ENCODE measurements at regions not wholly inside any gene's neighbourhood (a gene's known extent, or its start where the extent isn't known, plus 50 kb on each side); places are given as distances from the start of the nearest gene placed in this dataset.
A peak's percentile ranks its signal among the peaks of the same experiment; 100 is the strongest.
"Not testable (repeated sequence)": the region's sequence is repeated elsewhere in the genome, so short reads cannot be mapped to it uniquely, and the experiment has no call there.

GRCh38 chr12:11986165-11986564 lies 84.6 kb upstream of the BCL2L14 start:
- no peak for ATAC-seq (replicated peaks; ENCODE audit: extremely low read depth, poor library complexity, severe bottlenecking)
- no peaks in the 10 kb centered on the region for H3K9me3 Mint-ChIP-seq
- DNase-seq (ENCODE audit: low spot score in 2 of 2): no peak
- no peaks in the 10 kb centered on the region for H3K36me3 Mint-ChIP-seq (ENCODE audit: insufficient read depth)
- H3K4me3 Mint-ChIP-seq: no peak overlapping the region
- H3K27ac Mint-ChIP-seq (ENCODE audit: low read depth): no peak overlapping the region
- H3K27me3 Mint-ChIP-seq: no peaks in the 10 kb centered on the region
- peaks cover 24% of the 10 kb centered on the region for H3K4me1 Mint-ChIP-seq

GRCh38 chr12:11987901-11988300 lies 82.8 kb upstream of the BCL2L14 start:
- Mint-ChIP-seq H3K36me3 (ENCODE audit: insufficient read depth) (no peaks in the 10 kb centered on the region), H3K4me3 (no peak overlapping the region), H3K27me3 (no peaks in the 10 kb centered on the region), H3K9me3 (peaks cover 5% of the 10 kb centered on the region), H3K4me1 (peaks cover 12% of the 10 kb centered on the region), H3K27ac (ENCODE audit: low read depth) (no peak overlapping the region)
- ATAC-seq (replicated peaks; ENCODE audit: extremely low read depth, poor library complexity, severe bottlenecking) (no peak), DNase-seq (ENCODE audit: low spot score in 2 of 2) (no peak)

GRCh38 chr12:11991604-11992003 lies 79.1 kb upstream of the BCL2L14 start:
- no peaks in the 10 kb centered on the region for H3K4me1 Mint-ChIP-seq

GRCh38 chr12:11992515-11992914 lies 78.2 kb upstream of the BCL2L14 start:
- no peak for DNase-seq (ENCODE audit: low spot score in 2 of 2)
- Mint-ChIP-seq H3K4me3 (no peak overlapping the region), H3K4me1 (no peaks in the 10 kb centered on the region), H3K27me3 (no peaks in the 10 kb centered on the region), H3K27ac (ENCODE audit: low read depth) (no peak overlapping the region), H3K36me3 (ENCODE audit: insufficient read depth) (no peaks in the 10 kb centered on the region), H3K9me3 (peaks cover 10% of the 10 kb centered on the region)
- no peak for ATAC-seq (replicated peaks; ENCODE audit: extremely low read depth, poor library complexity, severe bottlenecking)

More at GRCh38 chr12:11991604-11992003, 79.1 kb upstream of the BCL2L14 start:
- H3K27me3 Mint-ChIP-seq: no peaks in the 10 kb centered on the region
- no peaks in the 10 kb centered on the region for H3K36me3 Mint-ChIP-seq (ENCODE audit: insufficient read depth)
- H3K27ac Mint-ChIP-seq (ENCODE audit: low read depth): no peak overlapping the region
- DNase-seq (ENCODE audit: low spot score in 2 of 2): no peak
- ATAC-seq (replicated peaks; ENCODE audit: extremely low read depth, poor library complexity, severe bottlenecking): no peak
- H3K4me3 Mint-ChIP-seq: no peak overlapping the region
- H3K9me3 Mint-ChIP-seq: peaks cover 10% of the 10 kb centered on the region

- H3K9me3 Mint-ChIP-seq; H3K36me3 Mint-ChIP-seq (ENCODE audit: insufficient read depth); H3K4me3 Mint-ChIP-seq; H3K27me3 Mint-ChIP-seq: not testable (repeated sequence)
- ATAC-seq (replicated peaks; ENCODE audit: extremely low read depth, poor library complexity, severe bottlenecking): peak; percentile 88
- peaks cover 24% of the 10 kb centered on the region for H3K4me1 Mint-ChIP-seq
- H3K27ac Mint-ChIP-seq (ENCODE audit: low read depth): peak overlapping the region; percentile 64
- DNase-seq (ENCODE audit: low spot score in 2 of 2): peak in 1 of 2 donors; percentile 43
These were observed 72.3 kb upstream of the BCL2L14 start for GRCh38 chr12:11998307-11998943.

GRCh38 chr12:11998944-11999315 lies 71.8 kb upstream of the BCL2L14 start:
- no peak for ATAC-seq (replicated peaks; ENCODE audit: extremely low read depth, poor library complexity, severe bottlenecking)
- H3K4me3 Mint-ChIP-seq: peak overlapping the region; percentile 28
- peak overlapping the region; percentile 64 for H3K27ac Mint-ChIP-seq (ENCODE audit: low read depth)

GRCh38 chr12:12003609-12004008 lies 67.1 kb upstream of the BCL2L14 start:
- H3K9me3 Mint-ChIP-seq: no peaks in the 10 kb centered on the region
- peaks cover 7% of the 10 kb centered on the region for H3K36me3 Mint-ChIP-seq (ENCODE audit: insufficient read depth)
- ATAC-seq (replicated peaks; ENCODE audit: extremely low read depth, poor library complexity, severe bottlenecking) (no peak), DNase-seq (ENCODE audit: low spot score in 2 of 2) (no peak)
- H3K4me1 Mint-ChIP-seq: peaks cover 40% of the 10 kb centered on the region
- H3K27ac Mint-ChIP-seq (ENCODE audit: low read depth): no peak overlapping the region
- H3K4me3 Mint-ChIP-seq: no peak overlapping the region
- H3K27me3 Mint-ChIP-seq: no peaks in the 10 kb centered on the region

More at GRCh38 chr12:11998944-11999315, 71.8 kb upstream of the BCL2L14 start:
- peaks cover 24% of the 10 kb centered on the region for H3K4me1 Mint-ChIP-seq
- H3K27me3 Mint-ChIP-seq: no peaks in the 10 kb centered on the region
- no peak for DNase-seq (ENCODE audit: low spot score in 2 of 2)
- H3K36me3 Mint-ChIP-seq (ENCODE audit: insufficient read depth): peaks cover 1% of the 10 kb centered on the region
- peaks cover 5% of the 10 kb centered on the region for H3K9me3 Mint-ChIP-seq

GRCh38 chr12:12004524-12004923 lies 66.2 kb upstream of the BCL2L14 start:
- Mint-ChIP-seq H3K9me3 (no peaks in the 10 kb centered on the region), H3K36me3 (ENCODE audit: insufficient read depth) (peaks cover 7% of the 10 kb centered on the region), H3K4me3 (no peak overlapping the region), H3K4me1 (peaks cover 40% of the 10 kb centered on the region), H3K27ac (ENCODE audit: low read depth) (no peak overlapping the region), H3K27me3 (no peaks in the 10 kb centered on the region)
- ATAC-seq (replicated peaks; ENCODE audit: extremely low read depth, poor library complexity, severe bottlenecking) (no peak), DNase-seq (ENCODE audit: low spot score in 2 of 2) (no peak)

GRCh38 chr12:12007001-12007712 lies 63.6 kb upstream of the BCL2L14 start:
- Mint-ChIP-seq H3K4me3 (peak overlapping the region; percentile 86), H3K9me3 (no peaks in the 10 kb centered on the region), H3K27me3 (no peaks in the 10 kb centered on the region), H3K36me3 (ENCODE audit: insufficient read depth) (peaks cover 8% of the 10 kb centered on the region), H3K27ac (ENCODE audit: low read depth) (peak overlapping the region; percentile 97), H3K4me1 (peaks cover 61% of the 10 kb centered on the region)
- no peak for ATAC-seq (replicated peaks; ENCODE audit: extremely low read depth, poor library complexity, severe bottlenecking)
- DNase-seq (ENCODE audit: low spot score in 2 of 2): no peak

- H3K27ac Mint-ChIP-seq (ENCODE audit: low read depth): peak overlapping the region; percentile 97
- no peaks in the 10 kb centered on the region for H3K27me3 Mint-ChIP-seq
- peaks cover 61% of the 10 kb centered on the region for H3K4me1 Mint-ChIP-seq
These were observed 63.0 kb upstream of the BCL2L14 start for GRCh38 chr12:12007713-12008231.

GRCh38 chr12:12008232-12008850 lies 62.4 kb upstream of the BCL2L14 start:
- no peak for DNase-seq (ENCODE audit: low spot score in 2 of 2)
- no peak for ATAC-seq (replicated peaks; ENCODE audit: extremely low read depth, poor library complexity, severe bottlenecking)
- Mint-ChIP-seq H3K9me3 (no peaks in the 10 kb centered on the region), H3K27ac (ENCODE audit: low read depth) (peak overlapping the region; percentile 97), H3K27me3 (no peaks in the 10 kb centered on the region), H3K36me3 (ENCODE audit: insufficient read depth) (peaks cover 8% of the 10 kb centered on the region), H3K4me1 (peaks cover 61% of the 10 kb centered on the region), H3K4me3 (peak overlapping the region; percentile 86)

More at GRCh38 chr12:12007713-12008231, 63.0 kb upstream of the BCL2L14 start:
- Mint-ChIP-seq H3K36me3 (ENCODE audit: insufficient read depth) (peaks cover 8% of the 10 kb centered on the region), H3K9me3 (no peaks in the 10 kb centered on the region), H3K4me3 (peak overlapping the region; percentile 86)
- DNase-seq (ENCODE audit: low spot score in 2 of 2) (no peak), ATAC-seq (replicated peaks; ENCODE audit: extremely low read depth, poor library complexity, severe bottlenecking) (no peak)

- ATAC-seq (replicated peaks; ENCODE audit: extremely low read depth, poor library complexity, severe bottlenecking) (peak; percentile 53), DNase-seq (ENCODE audit: low spot score in 2 of 2) (no peak)
- H3K4me3 Mint-ChIP-seq: peak overlapping the region; percentile 86
- H3K4me1 Mint-ChIP-seq: peaks cover 61% of the 10 kb centered on the region
- no peaks in the 10 kb centered on the region for H3K27me3 Mint-ChIP-seq
- peaks cover 8% of the 10 kb centered on the region for H3K36me3 Mint-ChIP-seq (ENCODE audit: insufficient read depth)
- peak overlapping the region; percentile 97 for H3K27ac Mint-ChIP-seq (ENCODE audit: low read depth)
- H3K9me3 Mint-ChIP-seq: no peaks in the 10 kb centered on the region
These were observed 61.7 kb upstream of the BCL2L14 start for GRCh38 chr12:12008931-12009611.
